Suprapubic skin (tissue), 4 donors: ENCODE measurements at regions not wholly inside any gene's neighbourhood (a gene's known extent, or its start where the extent isn't known, plus 50 kb on each side); places are given as distances from the start of the nearest gene placed in this dataset.
A peak's percentile ranks its signal among the peaks of the same experiment; 100 is the strongest.
"Not testable (repeated sequence)": the region's sequence is repeated elsewhere in the genome, so short reads cannot be mapped to it uniquely, and the experiment has no call there.

Source experiments
- EP300 ChIP-seq: sonication (generic); formaldehyde crosslinking; IDR thresholded peaks from one replicate; pipeline ENCODE4 v1.6.1; 2017; ENCODE audit warnings: antibody characterized with exemption
- POLR2AphosphoS5 ChIP-seq, 3 donors: sonication (generic); formaldehyde crosslinking; IDR thresholded peaks; one replicate each; pipeline ENCODE4 v1.6.1; 2017; ENCODE audit warnings: antibody characterized with exemption in 3 of 3
- TF ChIP-seq, protein P1 (sequence below), 2 donors: fragments of 200-600 bp in 1 of 2; fragments of 450-650 bp in 1 of 2; sonication (generic) in 1 of 2; IDR thresholded peaks; one replicate each; pipeline ENCODE4 v1.5.1; 2016 to 2019; ENCODE audit warnings: antibody characterized with exemption in 2 of 2, mild to moderate bottlenecking in 1 of 2, moderate library complexity in 1 of 2

DNA sequence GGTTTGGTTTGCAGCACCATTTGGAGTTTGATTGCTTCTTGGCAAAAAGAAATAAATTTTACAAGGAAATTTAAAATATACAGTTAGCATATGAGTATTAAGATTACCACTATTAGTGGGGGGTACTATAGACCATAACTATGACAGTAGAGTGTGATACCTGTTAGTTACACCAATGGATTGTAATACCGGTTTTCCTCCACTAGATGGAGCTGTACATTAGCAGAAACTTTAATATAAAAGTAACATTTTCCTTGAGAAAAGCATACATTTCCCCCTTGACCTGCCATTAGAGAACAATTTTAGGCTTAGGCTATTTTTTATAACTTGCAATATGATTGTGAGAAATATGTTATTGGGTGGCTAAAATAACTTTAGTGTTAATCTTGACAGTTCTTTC is 163.9 kb upstream of the TGIF2LX start:
- not testable (repeated sequence) for TF ChIP-seq POLR2AphosphoS5 (IDR thresholded peaks at IDR 0.05); EP300
- TF ChIP-seq, protein P1, sequence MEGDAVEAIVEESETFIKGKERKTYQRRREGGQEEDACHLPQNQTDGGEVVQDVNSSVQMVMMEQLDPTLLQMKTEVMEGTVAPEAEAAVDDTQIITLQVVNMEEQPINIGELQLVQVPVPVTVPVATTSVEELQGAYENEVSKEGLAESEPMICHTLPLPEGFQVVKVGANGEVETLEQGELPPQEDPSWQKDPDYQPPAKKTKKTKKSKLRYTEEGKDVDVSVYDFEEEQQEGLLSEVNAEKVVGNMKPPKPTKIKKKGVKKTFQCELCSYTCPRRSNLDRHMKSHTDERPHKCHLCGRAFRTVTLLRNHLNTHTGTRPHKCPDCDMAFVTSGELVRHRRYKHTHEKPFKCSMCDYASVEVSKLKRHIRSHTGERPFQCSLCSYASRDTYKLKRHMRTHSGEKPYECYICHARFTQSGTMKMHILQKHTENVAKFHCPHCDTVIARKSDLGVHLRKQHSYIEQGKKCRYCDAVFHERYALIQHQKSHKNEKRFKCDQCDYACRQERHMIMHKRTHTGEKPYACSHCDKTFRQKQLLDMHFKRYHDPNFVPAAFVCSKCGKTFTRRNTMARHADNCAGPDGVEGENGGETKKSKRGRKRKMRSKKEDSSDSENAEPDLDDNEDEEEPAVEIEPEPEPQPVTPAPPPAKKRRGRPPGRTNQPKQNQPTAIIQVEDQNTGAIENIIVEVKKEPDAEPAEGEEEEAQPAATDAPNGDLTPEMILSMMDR (IDR thresholded peaks at IDR 0.05): peak in 1 of 2 donors; percentile 16
